Tibial nerve (tissue), 3 donors: ENCODE measurements at regions not wholly inside any gene's neighbourhood (a gene's known extent, or its start where the extent isn't known, plus 50 kb on each side); places are given as distances from the start of the nearest gene placed in this dataset.

Experiments used
- POLR2A ChIP-seq, 2 donors: fragments of 450-650 bp; IDR thresholded peaks; one replicate each; pipeline ENCODE4 v1.6.1; 2017; ENCODE audit warnings: antibody characterized with exemption in 2 of 2, mild to moderate bottlenecking in 2 of 2, moderate library complexity in 2 of 2
- TF ChIP-seq, protein P1 (sequence below), 5 experiments: fragments of 200-600 bp in 3 of 5; fragments of 450-650 bp in 2 of 5; sonication (generic) in 3 of 5; IDR thresholded peaks; one replicate each; pipeline ENCODE4 v1.5.1; 2016 to 2019; ENCODE audit warnings: antibody characterized with exemption in 5 of 5, mild to moderate bottlenecking in 3 of 5, moderate library complexity in 2 of 5

DNA sequence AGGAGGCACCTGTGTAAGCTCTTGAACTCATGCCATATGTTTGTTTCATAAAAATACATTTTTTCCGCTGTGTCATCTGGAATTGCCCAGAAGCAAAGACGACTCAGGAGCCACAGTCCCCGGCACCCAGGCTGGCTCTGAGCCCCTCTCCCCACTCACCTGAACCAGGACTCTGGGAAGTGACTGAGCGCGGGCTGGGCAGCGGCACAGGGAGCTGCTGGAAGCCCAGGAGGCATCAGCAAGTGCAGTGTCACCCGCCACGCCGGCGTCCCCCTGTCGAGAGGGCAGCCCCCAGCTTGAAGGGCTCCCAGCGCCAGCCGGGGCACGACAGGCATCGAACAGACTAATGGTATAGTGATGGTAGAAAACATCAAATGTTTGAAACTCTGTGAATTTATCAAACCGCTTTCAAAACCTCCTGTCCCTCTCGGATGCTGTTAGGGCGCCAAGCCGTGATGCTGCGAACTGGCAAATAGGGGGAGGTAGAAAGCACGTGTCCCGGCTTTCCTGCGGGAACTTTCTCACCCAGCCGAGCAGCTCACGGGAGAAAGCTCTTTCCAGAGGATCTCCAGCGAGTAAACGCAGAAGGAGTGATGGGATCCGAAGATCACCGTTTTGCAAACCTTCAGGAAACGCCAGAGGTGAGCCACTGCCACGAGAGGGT is 57.8 kb upstream of the COL18A1 start:
- TF ChIP-seq POLR2A (IDR thresholded peaks at IDR 0.05) = no peak
- TF ChIP-seq, protein P1, sequence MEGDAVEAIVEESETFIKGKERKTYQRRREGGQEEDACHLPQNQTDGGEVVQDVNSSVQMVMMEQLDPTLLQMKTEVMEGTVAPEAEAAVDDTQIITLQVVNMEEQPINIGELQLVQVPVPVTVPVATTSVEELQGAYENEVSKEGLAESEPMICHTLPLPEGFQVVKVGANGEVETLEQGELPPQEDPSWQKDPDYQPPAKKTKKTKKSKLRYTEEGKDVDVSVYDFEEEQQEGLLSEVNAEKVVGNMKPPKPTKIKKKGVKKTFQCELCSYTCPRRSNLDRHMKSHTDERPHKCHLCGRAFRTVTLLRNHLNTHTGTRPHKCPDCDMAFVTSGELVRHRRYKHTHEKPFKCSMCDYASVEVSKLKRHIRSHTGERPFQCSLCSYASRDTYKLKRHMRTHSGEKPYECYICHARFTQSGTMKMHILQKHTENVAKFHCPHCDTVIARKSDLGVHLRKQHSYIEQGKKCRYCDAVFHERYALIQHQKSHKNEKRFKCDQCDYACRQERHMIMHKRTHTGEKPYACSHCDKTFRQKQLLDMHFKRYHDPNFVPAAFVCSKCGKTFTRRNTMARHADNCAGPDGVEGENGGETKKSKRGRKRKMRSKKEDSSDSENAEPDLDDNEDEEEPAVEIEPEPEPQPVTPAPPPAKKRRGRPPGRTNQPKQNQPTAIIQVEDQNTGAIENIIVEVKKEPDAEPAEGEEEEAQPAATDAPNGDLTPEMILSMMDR (IDR thresholded peaks at IDR 0.05) = no peak
